H9 (cell line): ENCODE measurements at regions not wholly inside any gene's neighbourhood (a gene's known extent, or its start where the extent isn't known, plus 50 kb on each side); places are given as distances from the start of the nearest gene placed in this dataset.
"Not testable (repeated sequence)": the region's sequence is repeated elsewhere in the genome, so short reads cannot be mapped to it uniquely, and the experiment has no call there.

Source experiments
- DNase-seq: peaks from one replicate; pipeline ENCODE4 v3.0.0-alpha.2; 2017
- H2AFZ ChIP-seq: one replicate; pipeline ENCODE4 v1.6.1; 2013; ENCODE audit warnings: mild to moderate bottlenecking, low read length, control low read depth, moderate library complexity
- H2AK5ac ChIP-seq: 2 replicates; pipeline ENCODE4 v1.6.1; 2013; ENCODE audit warnings: low read length, control low read depth, mixed read lengths; ENCODE audit not compliant: insufficient read length
- H2BK120ac ChIP-seq: one replicate; pipeline ENCODE4 v1.6.1; 2013; ENCODE audit warnings: low read depth, mild to moderate bottlenecking, low read length, control low read depth, inconsistent platforms; ENCODE audit not compliant: poor library complexity, severe bottlenecking
- H2BK12ac ChIP-seq: 2 replicates; pipeline ENCODE4 v1.6.1; 2013; ENCODE audit warnings: low read length, control low read depth, mixed read lengths, low read depth; ENCODE audit not compliant: insufficient read length
- H2BK15ac ChIP-seq: 2 replicates; pipeline ENCODE4 v1.6.1; 2013; ENCODE audit warnings: low read depth, low read length, control low read depth
- H2BK20ac ChIP-seq: one replicate; pipeline ENCODE4 v1.6.1; 2013; ENCODE audit warnings: low read depth, mild to moderate bottlenecking, low read length, control low read depth, inconsistent platforms; ENCODE audit not compliant: poor library complexity, severe bottlenecking
- H2BK5ac ChIP-seq: 2 replicates; pipeline ENCODE4 v1.6.1; 2013; ENCODE audit warnings: low read length, control low read depth, mixed read lengths; ENCODE audit not compliant: insufficient read length
- H3K14ac ChIP-seq: 2 replicates; pipeline ENCODE4 v1.6.1; 2013; ENCODE audit warnings: low read length, control low read depth; ENCODE audit not compliant: insufficient read depth
- H3K18ac ChIP-seq: 2 replicates; pipeline ENCODE4 v1.6.1; 2013; ENCODE audit warnings: low read depth, mild to moderate bottlenecking, mixed read lengths, low read length, control low read depth; ENCODE audit not compliant: insufficient read length
- H3K23ac ChIP-seq: 2 replicates; pipeline ENCODE4 v1.6.1; 2013; ENCODE audit warnings: low read length, control low read depth, mixed read lengths, low read depth; ENCODE audit not compliant: insufficient read length
- H3K23me2 ChIP-seq: 2 replicates; pipeline ENCODE4 v1.6.1; 2013; ENCODE audit warnings: low read depth, mild to moderate bottlenecking, mixed read lengths, low read length, control low read depth; ENCODE audit not compliant: insufficient read length, poor library complexity, severe bottlenecking
- H3K27ac ChIP-seq: 2 replicates; pipeline ENCODE4 v1.5.1; 2013; ENCODE audit warnings: low read length, control low read depth, mixed read lengths, low read depth; ENCODE audit not compliant: insufficient read length
- H3K27me3 ChIP-seq: 2 replicates; pipeline ENCODE4 v1.6.1; 2013; ENCODE audit warnings: low read length, control low read depth, inconsistent platforms; ENCODE audit not compliant: insufficient read depth
- H3K4ac ChIP-seq: 2 replicates; pipeline ENCODE4 v1.6.1; 2013; ENCODE audit warnings: low read depth, mild to moderate bottlenecking, control low read depth, inconsistent platforms, low read length, moderate library complexity
- H3K4me1 ChIP-seq: 2 replicates; pipeline ENCODE4 v1.6.1; 2013; ENCODE audit warnings: low read length, control low read depth, inconsistent platforms; ENCODE audit not compliant: insufficient read depth
- H3K4me2 ChIP-seq: 2 replicates; pipeline ENCODE4 v1.6.1; 2013; ENCODE audit warnings: low read length, control low read depth, mixed read lengths; ENCODE audit not compliant: insufficient read length, insufficient read depth
- H3K56ac ChIP-seq: 2 replicates; pipeline ENCODE4 v1.6.1; 2013; ENCODE audit warnings: low read depth, mild to moderate bottlenecking, mixed read lengths, low read length, control low read depth; ENCODE audit not compliant: insufficient read length
- H3K79me1 ChIP-seq: 2 replicates; pipeline ENCODE4 v1.6.1; 2013; ENCODE audit warnings: low read depth, mild to moderate bottlenecking, moderate library complexity, low read length, control low read depth, inconsistent platforms; ENCODE audit not compliant: insufficient read depth, poor library complexity, severe bottlenecking
- H3K79me2 ChIP-seq: 2 replicates; pipeline ENCODE4 v1.6.1; 2013; ENCODE audit warnings: low read length, control low read depth, inconsistent platforms; ENCODE audit not compliant: insufficient read depth
- H3K9ac ChIP-seq: 2 replicates; pipeline ENCODE4 v1.6.1; 2013; ENCODE audit warnings: low read length, control low read depth, mixed read lengths; ENCODE audit not compliant: insufficient read length; ENCODE audit errors: extremely low read depth
- H3K9me3 ChIP-seq: one replicate; pipeline ENCODE4 v1.6.1; 2013; ENCODE audit warnings: low read depth, low read length, inconsistent platforms; ENCODE audit not compliant: control insufficient read depth
- H3T11ph ChIP-seq: one replicate; pipeline ENCODE4 v1.6.1; 2013; ENCODE audit warnings: mild to moderate bottlenecking, low read length, control low read depth, inconsistent platforms
- H4K20me1 ChIP-seq: one replicate; pipeline ENCODE4 v1.6.1; 2013; ENCODE audit not compliant: control insufficient read depth, insufficient read length, insufficient read depth
- H4K5ac ChIP-seq: 2 replicates; pipeline ENCODE4 v1.6.1; 2013; ENCODE audit warnings: low read depth, mild to moderate bottlenecking, mixed read lengths, low read length, control low read depth; ENCODE audit not compliant: insufficient read length
- H4K8ac ChIP-seq: replicated peaks from 2 replicates; pipeline ENCODE4 v1.6.1; 2013; ENCODE audit warnings: low read length, control low read depth, mixed read lengths, low read depth; ENCODE audit not compliant: insufficient read length
- H4K91ac ChIP-seq: 2 replicates; pipeline ENCODE4 v1.6.1; 2013; ENCODE audit warnings: low read depth, mild to moderate bottlenecking, moderate library complexity, mixed read lengths, low read length, control low read depth; ENCODE audit not compliant: insufficient read length
- H3K27ac Mint-ChIP-seq, 3 experiments: 2 replicates in 2 of 3; 3 replicates in 1 of 3; pipeline ENCODE4 v1.8.0; 2020 to 2021; ENCODE audit warnings: mixed read lengths in 3 of 3, mild to moderate bottlenecking in 1 of 3, moderate library complexity in 1 of 3
- H3K27me3 Mint-ChIP-seq: 2 replicates; pipeline ENCODE4 v1.8.0; 2021; ENCODE audit warnings: low read depth, mild to moderate bottlenecking, moderate library complexity, mixed read lengths
- H3K36me3 Mint-ChIP-seq, 3 experiments: 2 replicates in 2 of 3; 3 replicates in 1 of 3; pipeline ENCODE4 v1.8.0; 2020 to 2021; ENCODE audit warnings: low read depth in 3 of 3, mixed read lengths in 3 of 3; ENCODE audit not compliant: insufficient read depth in 1 of 3
- H3K4me1 Mint-ChIP-seq, 2 experiments: 2 replicates each; pipeline ENCODE4 v1.8.0; 2020; ENCODE audit warnings: mixed read lengths in 2 of 2
- H3K4me3 Mint-ChIP-seq, 2 experiments: 2 replicates in 1 of 2; 3 replicates in 1 of 2; pipeline ENCODE4 v1.8.0; 2020 to 2021; ENCODE audit warnings: mild to moderate bottlenecking in 2 of 2, mixed read lengths in 2 of 2, moderate library complexity in 1 of 2
- H3K9me3 Mint-ChIP-seq, 2 experiments: 2 replicates in 1 of 2; 3 replicates in 1 of 2; pipeline ENCODE4 v1.8.0; 2020; ENCODE audit warnings: mild to moderate bottlenecking in 2 of 2, mixed read lengths in 2 of 2, moderate library complexity in 1 of 2
- WGBS: extraction: QIAGEN DNeasy Blood & Tissue Kit; methylation state at CpG from one replicate; pipeline ENCODE4 v1.1.7; 2013; ENCODE audit warnings: missing lambda C conversion rate, low lambda C conversion rate, mixed read lengths; ENCODE audit not compliant: insufficient read length; ENCODE audit errors: extremely low coverage; 5-methylcytosine and 5-hydroxymethylcytosine counted together
- TF ChIP-seq, protein P1 (sequence below): fragments of 200-600 bp; sonication (generic); conservative IDR thresholded peaks from 3 replicates; pipeline ENCODE4 v1.8.0; 2021; ENCODE audit warnings: antibody characterized with exemption, mild to moderate bottlenecking

DNA sequence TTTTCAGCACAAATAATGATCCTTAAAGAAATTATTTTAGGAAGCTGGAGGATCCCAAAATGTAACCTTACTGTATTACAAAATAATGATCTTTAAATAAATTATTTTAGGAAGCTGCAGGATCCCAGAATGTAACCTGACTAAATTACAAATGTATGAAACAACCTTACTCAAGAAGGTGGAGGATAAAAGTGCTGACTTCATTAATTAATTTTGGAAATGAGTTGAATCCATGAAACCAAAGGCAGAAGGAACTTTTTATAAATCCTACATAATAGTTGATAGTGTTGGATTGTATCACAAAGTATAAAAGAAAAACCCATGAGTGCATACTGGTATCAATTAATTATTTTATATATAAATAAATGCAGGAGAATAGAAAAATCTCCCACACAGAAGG is 859.9 kb downstream of the KCNJ2 start:
- no peaks in the 10 kb centered on the region for H3K79me1 ChIP-seq
- no peak overlapping the region for H2BK5ac ChIP-seq
- H2BK120ac ChIP-seq: no peak overlapping the region
- H3K14ac ChIP-seq: no peak overlapping the region
- H4K91ac ChIP-seq: no peak overlapping the region
- H3T11ph ChIP-seq: no peak overlapping the region
- no peak overlapping the region for H2BK12ac ChIP-seq
- no peak overlapping the region for H3K56ac ChIP-seq
- H2BK15ac ChIP-seq: no peak overlapping the region
- no peaks in the 10 kb centered on the region for H3K79me2 ChIP-seq
- DNase-seq: no peak
- no peaks in the 10 kb centered on the region for H3K23me2 ChIP-seq
- peaks cover 6 to 10% of the 10 kb centered on the region in 2 experiments; a peak in 3 of 5 replicates for H3K9me3 Mint-ChIP-seq
- H3K18ac ChIP-seq: no peak overlapping the region
- H3K27me3 ChIP-seq: peaks cover 9% of the 10 kb centered on the region; the same call in 1 of the 2 replicates
- peaks cover 0 to 6% (median 2%) of the 10 kb centered on the region in 3 experiments; a peak in 1 of 7 replicates for H3K36me3 Mint-ChIP-seq
- H3K4ac ChIP-seq: no peak overlapping the region
- no peaks in the 10 kb centered on the region for H3K9me3 ChIP-seq
- H4K5ac ChIP-seq: no peak overlapping the region
- no peak overlapping the region for H2BK20ac ChIP-seq
- no peak overlapping the region for H2AFZ ChIP-seq
- no peak overlapping the region for H3K23ac ChIP-seq
- H3K4me1 ChIP-seq: no peaks in the 10 kb centered on the region
- no peak overlapping the region for H4K8ac ChIP-seq
- TF ChIP-seq, protein P1, sequence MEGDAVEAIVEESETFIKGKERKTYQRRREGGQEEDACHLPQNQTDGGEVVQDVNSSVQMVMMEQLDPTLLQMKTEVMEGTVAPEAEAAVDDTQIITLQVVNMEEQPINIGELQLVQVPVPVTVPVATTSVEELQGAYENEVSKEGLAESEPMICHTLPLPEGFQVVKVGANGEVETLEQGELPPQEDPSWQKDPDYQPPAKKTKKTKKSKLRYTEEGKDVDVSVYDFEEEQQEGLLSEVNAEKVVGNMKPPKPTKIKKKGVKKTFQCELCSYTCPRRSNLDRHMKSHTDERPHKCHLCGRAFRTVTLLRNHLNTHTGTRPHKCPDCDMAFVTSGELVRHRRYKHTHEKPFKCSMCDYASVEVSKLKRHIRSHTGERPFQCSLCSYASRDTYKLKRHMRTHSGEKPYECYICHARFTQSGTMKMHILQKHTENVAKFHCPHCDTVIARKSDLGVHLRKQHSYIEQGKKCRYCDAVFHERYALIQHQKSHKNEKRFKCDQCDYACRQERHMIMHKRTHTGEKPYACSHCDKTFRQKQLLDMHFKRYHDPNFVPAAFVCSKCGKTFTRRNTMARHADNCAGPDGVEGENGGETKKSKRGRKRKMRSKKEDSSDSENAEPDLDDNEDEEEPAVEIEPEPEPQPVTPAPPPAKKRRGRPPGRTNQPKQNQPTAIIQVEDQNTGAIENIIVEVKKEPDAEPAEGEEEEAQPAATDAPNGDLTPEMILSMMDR: no peak
- no peaks in the 10 kb centered on the region for H4K20me1 ChIP-seq
- H3K27ac Mint-ChIP-seq: no peak overlapping the region
- no peak overlapping the region for H3K27ac ChIP-seq
- no peak overlapping the region for H3K9ac ChIP-seq
- H3K4me1 Mint-ChIP-seq: peaks cover 20 to 21% of the 10 kb centered on the region in 2 experiments
- H3K4me2 ChIP-seq: no peak overlapping the region
- H2AK5ac ChIP-seq: no peak overlapping the region
- H3K27me3 Mint-ChIP-seq: peaks cover 69% of the 10 kb centered on the region
- no peak overlapping the region for H3K4me3 Mint-ChIP-seq

DNA sequence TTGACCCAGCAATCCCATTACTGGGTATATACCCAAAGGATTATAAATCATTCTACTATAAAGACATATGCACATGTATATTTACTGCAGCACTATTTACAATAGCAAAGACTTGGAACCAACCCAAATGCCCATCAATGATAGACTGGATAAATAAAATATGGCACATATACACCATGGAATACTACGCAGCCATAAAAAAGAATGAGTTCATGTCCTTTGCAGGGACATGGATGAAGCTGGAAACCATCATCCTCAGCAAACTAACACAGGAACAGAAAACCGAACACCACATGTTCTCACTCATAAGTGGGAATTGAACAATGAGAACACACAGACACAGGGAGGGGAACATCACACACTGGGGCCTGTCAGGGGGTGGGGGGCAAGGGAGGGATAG is 862.0 kb downstream of the KCNJ2 start:
- H3K27ac Mint-ChIP-seq, H3K79me1 ChIP-seq, H3K79me2 ChIP-seq, H2AK5ac ChIP-seq, H3T11ph ChIP-seq, H3K18ac ChIP-seq, H3K4me1 ChIP-seq, H3K36me3 Mint-ChIP-seq, H3K27ac ChIP-seq, H2AFZ ChIP-seq, H3K4me2 ChIP-seq, H3K9me3 ChIP-seq, H4K8ac ChIP-seq, H4K5ac ChIP-seq, H2BK120ac ChIP-seq, H3K4ac ChIP-seq, H2BK20ac ChIP-seq, H3K23me2 ChIP-seq, H3K23ac ChIP-seq, H3K56ac ChIP-seq, H3K14ac ChIP-seq, H4K91ac ChIP-seq, H4K20me1 ChIP-seq, H3K4me3 Mint-ChIP-seq, H3K9ac ChIP-seq, DNase-seq, H2BK5ac ChIP-seq, H2BK12ac ChIP-seq, H2BK15ac ChIP-seq: not testable (repeated sequence)
- Mint-ChIP-seq H3K9me3 (peaks cover 6 to 10% of the 10 kb centered on the region in 2 experiments; a peak in 3 of 5 replicates), H3K27me3 (peaks cover 60% of the 10 kb centered on the region), H3K4me1 (peaks cover 20 to 22% of the 10 kb centered on the region in 2 experiments)
- WGBS: no CpG with 5 or more reads among the region's 2 CpGs
- peaks cover 14% of the 10 kb centered on the region; the same call in 1 of the 2 replicates for H3K27me3 ChIP-seq
